ENCODE measurements at regions not wholly inside any gene's neighbourhood (a gene's known extent, or its start where the extent isn't known, plus 50 kb on each side); places are given as distances from the start of the nearest gene placed in this dataset.
"Not testable (repeated sequence)": the region's sequence is repeated elsewhere in the genome, so short reads cannot be mapped to it uniquely, and the experiment has no call there.

- TF ChIP-seq POLR2A (IDR thresholded peaks at IDR 0.05): no peak
- no peak for ATAC-seq
These were observed 791.1 kb downstream of the AACS start for GRCh38 chr12:125856366-125856765.

GRCh38 chr12:125856896-125857295, 791.7 kb downstream of the AACS start:
- no peak overlapping the region for H3K27ac ChIP-seq
- WGBS, 4 donors: 60 to 65% (median 64%) methylated on average over 3 of the region's 3 CpGs
- peaks cover 0 to 9% (median 0%) of the 10 kb centered on the region in 9 donors for H3K27me3 ChIP-seq
- DNase-seq: no peak
- H3K4me3 ChIP-seq: no peak overlapping the region
- TF ChIP-seq POLR2A (IDR thresholded peaks at IDR 0.05) (no peak), CTCF (IDR thresholded peaks at IDR 0.05) (no peak)
- ATAC-seq: no peak
- no peaks in the 10 kb centered on the region for H3K4me1 ChIP-seq
- no peaks in the 10 kb centered on the region for H3K36me3 ChIP-seq
- H3K9me3 ChIP-seq: peaks cover 0 to 4% (median 0%) of the 10 kb centered on the region in 12 donors
- intact Hi-C loops (cut with DNase I): no loop called here

More at GRCh38 chr12:125856366-125856765, 791.1 kb downstream of the AACS start:
- Histone ChIP-seq H3K27ac (no peak overlapping the region), H3K4me1 (no peaks in the 10 kb centered on the region), H3K9me3 (peaks cover 0 to 4% (median 0%) of the 10 kb centered on the region in 12 donors), H3K36me3 (no peaks in the 10 kb centered on the region), H3K27me3 (peaks cover 0 to 5% (median 0%) of the 10 kb centered on the region in 9 donors), H3K4me3 (no peak overlapping the region)
- 49 to 71% (median 63%) methylated on average over 3 of the region's 3 CpGs for WGBS, 4 donors
- no peak for DNase-seq
- intact Hi-C loops (cut with DNase I): no loop called here

- Histone ChIP-seq H3K4me3 (peak overlapping the region in 1 of 12 donors; percentile 44), H3K27me3 (peaks cover 0 to 9% (median 0%) of the 10 kb centered on the region in 9 donors), H3K9me3 (peaks cover 0 to 15% (median 2%) of the 10 kb centered on the region in 12 donors), H3K27ac (no peak overlapping the region), H3K4me1 (no peaks in the 10 kb centered on the region), H3K36me3 (no peaks in the 10 kb centered on the region)
- WGBS, 4 donors: 84 to 88% (median 85%) methylated on average over 16 to 17 of the region's 17 CpGs
- DNase-seq (no peak), ATAC-seq (no peak)
- intact Hi-C loops (cut with DNase I): no loop called here
- TF ChIP-seq CTCF (IDR thresholded peaks at IDR 0.05) (no peak), POLR2A (IDR thresholded peaks at IDR 0.05) (no peak)
These were observed 795.5 kb downstream of the AACS start for GRCh38 chr12:125860672-125861288.

GRCh38 chr12:125861299-125862281, 796.4 kb downstream of the AACS start:
- TF ChIP-seq POLR2A (IDR thresholded peaks at IDR 0.05) (no peak), CTCF (IDR thresholded peaks at IDR 0.05) (no peak)
- intact Hi-C loops (cut with DNase I): no loop called here
- H3K4me3 ChIP-seq: peak overlapping the region in 9 of 12 donors; percentile 13 to 48 (median 26)
- 30 to 53% (median 33%) methylated on average over 47 to 68 of the region's 68 CpGs for WGBS, 4 donors
- peak; percentile 53 to 78 (median 72) for DNase-seq
- no peaks in the 10 kb centered on the region for H3K36me3 ChIP-seq
- H3K4me1 ChIP-seq: no peaks in the 10 kb centered on the region
- peak overlapping the region in 1 of 12 donors; percentile 24 for H3K27ac ChIP-seq
- peaks cover 0 to 9% (median 0%) of the 10 kb centered on the region in 9 donors for H3K27me3 ChIP-seq
- ATAC-seq: peak; percentile 58 to 94 (median 92)
- peaks cover 0 to 15% (median 4%) of the 10 kb centered on the region in 12 donors for H3K9me3 ChIP-seq

- ATAC-seq; intact Hi-C loops (cut with DNase I); H3K4me1 ChIP-seq: not testable (repeated sequence)
These were observed 800.0 kb downstream of the AACS start for GRCh38 chr12:125865236-125865635.

More at GRCh38 chr12:125865236-125865635, 800.0 kb downstream of the AACS start:
- not testable (repeated sequence) for H3K27me3 ChIP-seq, H3K36me3 ChIP-seq, H3K4me3 ChIP-seq, DNase-seq, H3K27ac ChIP-seq
- H3K9me3 ChIP-seq: peaks cover 0 to 15% (median 4%) of the 10 kb centered on the region in 12 donors
- WGBS, 4 donors: 79 to 87% (median 82%) methylated on average over 6 of the region's 6 CpGs

Measured in heart left ventricle (tissue), 16 donors.